Fibroblast of upper back skin (primary cell): ENCODE measurements at regions not wholly inside any gene's neighbourhood (a gene's known extent, or its start where the extent isn't known, plus 50 kb on each side); places are given as distances from the start of the nearest gene placed in this dataset.

ENCODE experiments used
- DNase-seq: peaks from one replicate; pipeline ENCODE4 v3.0.0-alpha.2; 2013

DNA sequence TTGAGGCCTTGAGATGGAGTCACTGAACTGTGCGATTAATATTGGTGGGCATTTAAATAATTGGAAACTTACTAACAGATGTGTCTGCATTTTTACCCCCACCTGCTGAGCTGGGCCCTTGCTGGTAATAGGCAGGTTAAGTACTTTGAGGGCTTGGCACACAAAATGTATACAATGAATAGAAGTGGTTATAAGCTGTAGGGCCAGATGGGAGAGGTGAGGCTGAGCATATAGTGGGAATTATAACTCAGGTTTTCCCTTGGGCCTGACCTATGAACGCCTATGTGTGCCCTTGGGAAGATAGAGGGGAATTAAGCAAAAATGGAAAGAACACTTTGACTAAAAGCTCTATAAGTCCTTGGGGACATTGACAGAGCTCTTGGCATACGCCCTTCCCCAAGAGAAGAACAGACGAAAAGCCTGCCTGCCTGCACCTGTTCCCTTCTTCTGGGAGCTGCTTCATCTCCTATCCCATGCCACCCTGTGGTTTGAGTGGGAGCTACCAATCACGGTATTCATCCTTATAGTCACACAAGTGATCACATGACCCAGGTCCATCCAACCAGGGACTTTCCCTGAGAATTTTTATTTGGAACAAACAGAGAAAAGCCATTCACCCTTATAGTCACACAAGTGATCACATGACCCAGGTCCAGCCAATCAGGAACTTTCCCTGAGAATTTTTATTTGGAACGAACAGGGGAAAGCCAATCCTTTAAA, 260.7 kb upstream of the CSF3R start:
- no peak for DNase-seq

DNA sequence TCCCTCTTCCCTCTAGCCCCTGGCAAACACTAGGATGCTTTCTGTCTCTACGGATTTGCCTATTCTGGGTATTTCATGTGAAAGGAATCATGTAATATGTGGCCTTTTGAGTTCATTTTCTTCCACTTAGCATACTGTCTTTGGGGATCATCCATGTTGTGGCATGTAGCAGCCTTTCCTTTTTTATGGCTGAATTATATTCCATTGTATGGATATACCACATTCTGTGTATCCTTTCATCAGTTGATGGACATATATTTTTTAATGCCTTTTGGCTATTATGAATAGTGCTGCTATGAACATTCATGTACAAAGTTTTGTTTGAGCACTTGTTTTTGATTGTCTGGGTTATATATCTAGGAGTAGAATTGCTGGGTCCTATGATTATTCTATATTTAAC, 258.4 kb upstream of the CSF3R start:
- DNase-seq: no peak

DNA sequence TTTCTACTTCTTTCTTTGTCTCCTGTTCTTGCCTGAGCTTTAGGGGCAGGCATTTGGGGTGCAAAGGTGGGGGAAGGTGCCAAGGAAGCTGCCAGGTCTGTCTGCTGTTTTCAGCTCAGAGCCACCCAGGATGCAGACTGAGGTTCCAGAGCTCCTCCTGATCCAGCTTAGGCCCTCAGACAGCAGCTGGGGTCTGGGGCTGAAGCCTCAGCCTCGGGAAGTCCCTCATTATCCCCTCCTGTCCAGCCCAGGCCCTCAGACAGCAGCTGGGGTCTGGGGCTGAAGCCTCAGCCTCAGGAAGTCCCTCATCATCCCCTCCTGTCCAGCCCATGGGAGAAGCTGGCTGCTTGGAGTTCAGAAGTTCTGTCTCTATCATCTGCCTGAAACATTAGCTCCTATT, 257.7 kb upstream of the CSF3R start:
- DNase-seq: no peak

DNA sequence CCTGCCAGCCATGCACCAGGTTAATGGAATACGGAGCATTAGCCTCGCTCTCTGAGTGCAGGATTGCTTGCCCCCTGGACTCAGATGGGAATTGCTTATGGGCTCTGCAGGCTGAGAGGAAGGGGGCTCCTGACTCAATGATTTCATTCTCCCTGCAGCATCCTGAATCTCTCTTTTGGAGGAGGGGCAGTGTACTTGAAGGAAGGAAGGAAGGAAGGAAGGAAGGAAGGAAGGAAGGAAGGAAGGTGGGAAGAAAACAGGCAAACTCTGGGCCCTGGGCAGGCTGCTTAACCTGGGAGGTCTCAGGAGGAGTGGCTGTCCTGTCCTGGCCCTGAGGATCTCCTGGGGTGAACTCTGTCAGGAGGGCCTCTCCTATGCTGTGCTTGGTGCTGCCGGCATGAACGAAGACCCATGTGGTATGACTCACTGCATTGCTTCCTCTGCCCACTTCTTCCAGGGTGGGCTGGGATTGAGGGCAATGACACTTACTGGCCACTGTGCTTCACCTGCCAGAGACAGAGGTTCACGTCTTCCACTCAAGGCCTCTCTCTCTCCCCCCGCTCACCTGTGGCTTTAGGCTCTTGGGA, 257.1 kb upstream of the CSF3R start:
- no peak for DNase-seq

DNA sequence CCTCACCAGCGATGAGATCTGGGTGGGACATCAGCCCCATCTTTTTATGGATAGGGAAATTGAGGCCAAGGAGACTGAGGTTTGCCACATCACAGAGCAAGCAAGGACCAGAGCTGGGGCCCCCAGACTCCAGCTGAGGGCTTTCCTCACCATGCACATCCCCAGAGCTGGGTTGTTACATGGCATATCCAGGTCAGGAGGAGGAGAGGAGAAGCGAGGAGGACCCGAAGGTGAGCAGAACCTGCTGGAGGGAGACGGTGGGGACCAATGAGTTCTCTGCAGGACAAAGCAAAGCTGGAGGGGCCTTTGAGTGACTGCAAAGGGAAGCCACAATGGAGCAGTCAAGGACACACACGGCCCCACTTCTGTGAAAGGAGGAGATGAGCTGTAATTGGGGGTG, 255.5 kb upstream of the CSF3R start:
- DNase-seq: no peak

DNA sequence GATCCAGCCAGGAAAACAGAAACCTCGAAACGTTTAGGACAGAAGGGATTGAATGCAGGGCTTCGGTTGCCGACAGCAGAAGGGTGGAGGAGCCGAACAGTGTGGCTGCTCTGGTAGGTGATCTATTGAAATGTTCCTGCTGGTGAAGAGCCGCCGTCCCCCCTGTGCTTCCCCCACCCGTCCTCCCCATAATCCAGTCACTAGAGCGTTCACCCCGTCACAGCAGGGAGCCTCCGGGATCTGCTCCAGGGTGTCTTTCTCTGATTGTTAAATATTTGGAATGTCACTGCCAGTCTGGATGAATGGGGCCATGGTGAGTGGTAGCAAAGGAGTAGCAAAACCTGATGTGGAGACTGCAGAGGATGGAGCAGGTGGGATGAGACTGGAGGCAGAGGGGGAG, 255.1 kb upstream of the CSF3R start:
- DNase-seq: no peak

DNA sequence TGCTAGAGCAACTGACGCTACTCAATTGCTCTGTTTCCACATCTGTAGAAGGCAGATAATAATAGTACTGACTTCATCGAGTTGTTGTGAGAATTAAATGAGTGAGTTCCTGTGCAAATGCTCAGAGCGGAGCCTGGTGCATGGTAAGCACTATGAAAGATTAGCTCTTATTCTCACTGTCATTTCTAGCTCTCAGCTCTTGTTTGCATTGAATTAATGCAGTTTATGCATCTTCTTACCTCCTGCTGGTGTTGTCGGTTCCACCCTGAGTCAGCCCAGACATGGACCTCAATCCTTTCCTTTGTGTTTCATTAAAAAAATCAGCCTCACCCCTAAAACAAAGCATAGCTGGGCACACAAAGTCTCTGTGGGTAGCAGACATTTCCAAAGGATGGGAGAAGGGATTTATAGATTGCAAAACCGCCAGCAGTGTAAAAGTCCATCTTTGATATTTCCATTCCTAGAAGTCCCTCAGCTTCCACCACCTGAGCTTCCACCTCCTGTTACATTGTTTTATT, 254.4 kb upstream of the CSF3R start:
- DNase-seq: no peak

DNA sequence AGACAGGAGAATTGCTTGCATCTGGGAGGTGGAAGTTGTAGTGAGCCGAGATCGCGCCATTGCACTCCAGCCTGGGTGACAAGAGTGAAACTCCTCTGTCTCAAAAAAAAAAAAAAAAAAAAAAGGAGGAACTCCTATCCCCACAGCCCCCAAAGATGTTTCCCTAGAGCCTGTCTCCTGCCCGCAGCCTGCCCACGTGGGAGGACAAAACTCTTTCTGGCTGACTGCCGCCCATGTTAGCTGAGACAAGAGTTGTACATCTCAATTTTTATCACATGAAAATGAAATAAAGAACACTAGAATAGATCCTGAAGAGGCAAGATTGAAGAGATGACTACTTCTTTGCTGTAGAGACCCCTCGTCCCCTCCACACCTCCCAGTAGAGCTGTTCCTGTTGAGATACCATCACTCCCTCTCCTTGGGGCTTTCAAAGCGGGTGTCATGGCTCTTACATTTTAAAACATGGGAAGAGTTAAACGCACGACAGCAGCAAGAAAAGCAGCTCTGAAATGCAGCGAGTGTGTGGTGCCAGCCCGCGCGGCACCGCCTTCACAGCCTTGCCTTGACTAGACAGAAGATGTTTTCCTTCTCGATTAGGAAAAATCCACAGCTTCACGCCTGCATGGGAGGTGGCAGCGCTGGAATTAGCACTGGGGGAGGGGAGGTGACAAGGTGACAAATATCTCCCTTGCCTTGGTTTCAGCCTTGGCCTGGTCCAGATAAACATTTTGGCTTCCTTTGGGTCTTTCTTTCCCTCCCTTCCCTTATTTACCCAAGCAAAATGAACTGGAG, 253.4 kb upstream of the CSF3R start:
- DNase-seq: no peak

DNA sequence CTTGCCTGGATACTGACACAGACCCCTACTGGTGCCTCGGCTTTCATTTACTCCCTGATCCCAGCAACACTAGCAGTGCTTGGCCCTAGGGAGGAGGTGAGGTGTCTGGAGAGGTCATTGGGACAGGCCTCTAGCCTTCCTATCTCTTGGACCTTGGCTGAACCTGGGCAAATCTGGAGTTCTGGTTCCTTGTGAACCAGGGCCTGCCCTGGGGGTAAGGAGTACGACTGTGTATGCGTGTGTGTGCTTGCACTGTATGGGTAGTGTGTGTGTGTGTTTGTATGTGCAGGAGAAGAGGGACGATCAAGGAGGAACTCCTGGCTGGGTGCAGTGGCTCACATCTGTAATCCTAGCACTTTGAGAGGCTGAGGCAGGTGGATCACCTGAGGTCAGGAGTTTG, 252.7 kb upstream of the CSF3R start:
- DNase-seq: no peak

DNA sequence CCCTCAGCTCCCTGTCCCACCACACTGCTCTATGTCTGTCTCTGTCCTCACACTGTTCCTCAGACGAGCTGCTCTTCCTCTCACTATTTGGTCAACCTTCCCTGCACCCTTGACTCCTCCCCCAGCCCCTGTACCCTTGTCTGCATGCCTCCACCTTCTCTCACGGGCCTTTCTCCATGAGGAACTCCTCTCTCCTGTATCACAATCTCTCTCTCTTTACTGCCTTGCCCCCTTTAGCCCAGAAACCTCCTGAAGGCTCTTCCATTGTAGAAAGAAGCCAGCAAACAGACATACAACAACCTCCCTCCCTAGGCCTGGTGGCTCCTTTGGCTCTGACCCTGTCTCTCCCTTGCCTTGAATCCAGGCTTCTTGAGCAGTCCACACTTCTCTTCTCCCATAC, 251.6 kb upstream of the CSF3R start:
- DNase-seq: no peak

DNA sequence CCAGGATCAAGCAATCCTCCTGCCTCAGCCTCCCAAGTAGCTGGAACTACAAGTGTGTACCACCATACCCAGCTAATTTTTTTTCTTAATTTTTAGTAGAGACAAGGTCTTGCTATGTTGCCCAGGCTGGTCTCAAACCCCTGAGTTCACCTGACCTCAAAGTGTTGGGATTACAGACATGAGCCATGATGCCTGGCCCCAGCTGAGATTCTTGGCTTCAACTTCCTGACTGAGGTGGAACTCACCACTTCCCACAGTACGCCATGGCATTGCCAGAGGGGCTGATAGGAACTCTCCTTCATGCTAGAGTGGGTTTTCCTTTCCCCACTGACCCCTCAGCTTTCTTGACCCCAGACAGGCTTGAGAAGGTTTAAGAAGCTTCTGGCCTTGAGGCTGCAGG, 251.0 kb upstream of the CSF3R start:
- DNase-seq: no peak

DNA sequence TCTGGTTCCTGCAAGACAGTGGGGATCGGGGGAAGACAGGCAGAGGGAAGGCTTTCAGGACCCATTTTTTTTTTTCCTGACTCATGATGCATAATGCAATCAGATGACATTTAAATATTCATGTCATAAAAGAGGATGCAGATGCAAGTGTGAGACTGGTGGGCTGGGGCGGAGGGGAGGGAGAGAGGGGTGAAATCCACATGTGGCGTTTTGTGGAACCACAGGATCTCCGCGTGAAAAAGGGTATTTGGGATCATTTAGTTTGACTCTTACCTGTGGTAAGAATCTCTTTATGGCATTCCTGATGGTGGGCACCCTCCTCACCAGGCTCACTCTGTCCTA, 249.3 kb upstream of the CSF3R start:
- no peak for DNase-seq

DNA sequence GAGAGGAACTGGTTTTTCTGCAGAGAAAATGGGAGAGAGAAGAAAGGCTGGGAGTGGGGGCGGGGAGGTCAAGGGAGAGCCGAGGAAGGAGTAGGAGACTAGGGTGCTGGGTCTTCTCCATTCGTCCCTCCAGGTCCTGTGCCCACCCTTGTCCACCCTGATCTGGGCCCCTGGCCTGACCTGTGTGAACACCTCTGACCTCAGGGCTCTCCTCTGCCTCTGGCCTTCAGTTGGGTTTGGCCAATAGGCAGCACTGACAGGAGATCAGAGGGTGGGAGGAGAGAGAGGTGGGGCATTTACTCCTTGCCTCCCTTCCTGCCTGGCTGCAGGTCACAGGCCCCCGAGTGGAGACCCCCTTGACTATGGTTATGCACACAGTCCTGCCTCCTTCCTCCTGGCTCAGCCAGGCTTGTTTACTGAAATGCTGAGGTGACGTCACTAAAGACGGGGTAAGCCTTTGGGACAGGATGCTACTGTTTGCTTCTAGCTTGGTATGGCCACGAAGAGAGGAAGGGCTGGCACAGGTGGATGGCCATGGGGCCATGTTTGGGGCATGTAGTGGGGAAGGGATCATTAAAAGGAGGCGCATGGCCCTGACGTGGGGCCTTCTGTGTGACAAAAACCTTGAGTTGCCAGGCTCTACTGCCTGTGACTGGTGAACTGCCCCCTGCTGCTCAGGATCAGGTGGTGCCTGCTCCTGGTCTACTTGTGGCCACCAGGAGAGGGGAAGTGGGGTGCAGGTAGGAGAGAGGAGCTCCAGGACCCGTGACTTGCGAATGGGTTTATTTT, 248.7 kb upstream of the CSF3R start:
- no peak for DNase-seq

DNA sequence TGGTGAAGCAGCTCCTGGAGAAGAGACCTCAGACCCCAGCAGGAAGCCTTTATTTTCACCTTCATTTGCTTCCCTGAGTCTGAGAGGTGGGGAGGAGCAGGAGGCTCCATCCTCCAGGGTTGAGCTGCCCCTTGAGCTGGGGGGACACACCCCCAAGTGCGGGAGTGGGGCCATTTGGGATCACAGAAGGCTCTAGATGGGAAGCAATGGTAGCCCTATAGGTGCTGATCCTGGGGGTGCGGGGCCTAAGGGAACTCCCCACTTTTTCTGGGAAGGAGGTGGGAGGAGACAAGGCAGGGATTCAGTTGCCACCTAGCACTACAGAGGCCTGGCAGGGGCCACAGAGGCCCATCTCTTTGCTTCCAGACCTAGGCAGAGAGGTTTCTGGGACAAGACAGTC, 247.9 kb upstream of the CSF3R start:
- DNase-seq: no peak

DNA sequence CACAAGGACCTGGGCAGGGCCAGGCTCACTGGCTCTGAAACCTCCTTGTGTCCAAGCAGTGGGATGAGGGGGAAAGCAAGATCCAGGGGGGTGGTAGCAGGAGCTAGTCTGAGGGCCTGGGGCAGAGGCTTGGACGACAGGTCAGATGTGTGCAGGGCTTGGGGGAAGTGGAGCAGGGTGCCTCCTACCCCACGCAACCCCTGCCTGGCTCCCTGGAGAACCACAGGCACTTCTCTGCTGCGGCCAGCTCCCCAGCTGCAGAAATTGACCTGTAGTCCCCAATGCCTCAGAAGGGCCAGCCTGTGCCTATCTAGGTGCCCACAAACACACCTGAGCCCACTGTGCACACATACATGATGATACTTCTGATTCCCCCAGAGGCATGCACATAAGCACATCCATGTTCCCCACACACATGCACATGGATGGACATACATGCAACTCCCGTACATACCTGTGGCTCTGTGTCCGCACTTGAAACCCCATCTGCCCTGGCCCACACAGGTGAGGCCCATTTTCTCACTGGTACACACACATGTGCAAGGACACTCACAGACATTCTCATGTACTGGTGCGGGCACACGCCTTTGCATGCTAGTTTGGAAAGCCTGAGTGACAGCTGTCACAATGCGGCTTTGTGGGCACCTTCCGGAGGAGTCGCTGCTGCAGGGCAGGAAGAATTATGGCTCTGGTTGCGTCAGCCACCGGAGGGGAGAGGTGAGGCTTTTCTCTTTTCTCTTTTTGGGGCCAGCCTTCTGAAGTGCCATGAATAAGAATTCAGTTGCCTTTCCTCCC, 247.2 kb upstream of the CSF3R start:
- DNase-seq: no peak

DNA sequence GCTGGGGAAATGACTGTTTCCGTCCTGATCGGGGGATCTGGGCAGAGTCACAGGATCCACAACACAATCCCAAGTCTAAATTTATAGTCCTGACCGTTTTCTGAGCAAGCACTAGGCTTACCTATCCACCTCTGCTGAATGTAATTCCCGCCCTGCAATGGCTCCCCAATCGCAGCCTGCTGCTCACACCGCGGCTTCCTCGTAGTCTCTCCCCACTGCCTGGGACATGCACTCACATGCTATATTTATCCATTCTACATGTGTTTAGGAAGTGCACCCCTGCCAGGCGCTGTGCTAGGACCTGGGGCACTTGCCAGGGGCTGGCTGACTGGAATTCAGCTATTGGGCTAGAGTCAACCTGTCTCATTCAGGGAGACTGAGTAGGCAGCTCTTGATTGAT, 246.6 kb upstream of the CSF3R start:
- no peak for DNase-seq

DNA sequence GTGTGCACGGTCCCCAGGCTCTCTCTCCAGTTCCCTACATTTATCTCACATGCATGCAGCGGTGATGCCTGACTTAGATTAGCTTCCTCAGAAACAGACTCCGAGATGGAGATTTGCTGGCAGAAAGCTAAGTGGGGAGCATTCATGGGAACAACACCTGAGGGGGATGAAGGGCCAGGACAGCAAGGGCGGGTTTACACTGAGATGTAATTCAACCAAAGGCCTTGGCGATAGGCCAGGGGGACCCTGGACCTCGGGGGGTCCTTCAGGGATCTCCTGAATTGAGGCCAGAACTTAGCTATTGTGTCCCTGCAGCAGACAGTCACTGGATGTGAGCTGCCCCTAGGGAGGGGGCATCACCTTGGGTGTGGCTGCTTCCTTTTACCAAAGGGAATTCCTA, 246.1 kb upstream of the CSF3R start:
- DNase-seq: no peak

DNA sequence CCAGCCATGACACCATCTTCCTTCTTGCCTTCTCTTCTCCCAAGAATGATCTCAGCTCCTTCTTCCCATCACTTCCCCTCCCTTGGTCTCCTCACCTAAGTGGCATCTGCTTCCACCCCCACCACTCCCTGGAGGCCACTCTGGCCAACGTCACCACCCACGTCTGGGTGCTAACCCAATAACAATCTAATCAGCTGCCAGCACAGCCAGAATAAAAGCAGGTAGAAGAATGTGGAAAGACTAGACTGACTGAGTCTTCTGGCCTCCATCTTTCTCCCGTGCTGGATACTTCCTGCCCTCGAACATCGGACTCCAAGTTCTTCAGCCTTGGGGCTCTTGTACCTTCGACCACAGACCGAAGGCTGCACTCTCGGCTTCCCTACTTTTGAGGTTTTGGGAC, 245.3 kb upstream of the CSF3R start:
- no peak for DNase-seq

DNA sequence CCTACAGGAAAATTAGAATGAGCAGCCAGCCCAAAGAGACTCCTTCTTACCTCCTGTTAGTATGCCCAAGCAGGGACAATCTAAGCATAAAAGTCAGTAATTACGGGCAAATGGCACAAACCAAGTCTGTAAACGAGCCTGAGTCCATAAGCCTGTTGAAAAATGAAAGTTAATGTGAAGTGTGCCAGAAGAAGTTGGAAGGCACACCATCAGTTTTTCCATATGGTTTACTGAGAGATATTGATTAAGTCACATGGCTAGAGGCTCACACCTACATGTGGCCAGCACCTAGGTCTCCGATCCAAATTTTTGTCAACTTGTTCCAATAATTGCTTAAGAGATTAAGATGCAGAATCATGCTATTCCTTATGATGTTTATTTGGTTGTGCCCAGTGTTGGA, 242.4 kb upstream of the CSF3R start:
- DNase-seq: no peak

DNA sequence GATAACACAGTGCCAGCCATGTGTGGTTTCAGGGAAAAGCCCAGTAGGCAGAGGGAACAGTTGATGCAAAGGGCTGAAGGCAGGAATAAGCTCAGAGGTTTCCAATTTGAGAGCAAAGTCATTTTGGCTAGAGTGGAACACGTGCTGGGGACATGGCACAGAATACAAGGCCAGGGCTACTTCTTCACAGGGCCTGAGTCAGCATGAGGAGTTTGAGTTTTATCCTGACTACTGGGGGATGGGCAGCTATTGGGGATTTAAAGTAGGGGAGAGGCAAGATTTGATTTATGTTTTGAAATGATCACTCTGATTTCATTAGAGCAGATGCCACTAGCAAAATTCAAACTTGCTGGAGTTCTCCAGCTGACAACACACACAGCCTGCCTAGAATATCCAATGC, 241.1 kb upstream of the CSF3R start:
- DNase-seq: no peak

DNA sequence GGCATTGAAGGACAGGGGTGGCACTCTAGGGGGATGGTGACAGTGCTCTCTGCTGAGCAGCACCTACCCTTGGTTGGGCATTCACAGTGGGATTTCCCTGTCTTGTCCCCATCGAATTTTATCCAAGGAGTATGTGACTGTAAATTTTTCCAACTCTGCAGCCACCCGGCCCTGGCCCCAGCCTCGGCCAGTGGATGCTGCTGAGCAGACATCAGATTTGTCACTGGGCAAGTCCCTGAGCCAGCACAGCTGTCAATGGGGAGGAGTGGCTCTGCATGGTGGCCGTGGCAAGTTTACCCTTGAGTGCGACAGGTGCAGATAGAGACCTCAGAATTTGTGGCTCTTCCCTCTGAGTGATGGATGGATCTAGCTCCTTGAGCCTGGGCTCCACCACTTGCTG, 240.2 kb upstream of the CSF3R start:
- DNase-seq: no peak

DNA sequence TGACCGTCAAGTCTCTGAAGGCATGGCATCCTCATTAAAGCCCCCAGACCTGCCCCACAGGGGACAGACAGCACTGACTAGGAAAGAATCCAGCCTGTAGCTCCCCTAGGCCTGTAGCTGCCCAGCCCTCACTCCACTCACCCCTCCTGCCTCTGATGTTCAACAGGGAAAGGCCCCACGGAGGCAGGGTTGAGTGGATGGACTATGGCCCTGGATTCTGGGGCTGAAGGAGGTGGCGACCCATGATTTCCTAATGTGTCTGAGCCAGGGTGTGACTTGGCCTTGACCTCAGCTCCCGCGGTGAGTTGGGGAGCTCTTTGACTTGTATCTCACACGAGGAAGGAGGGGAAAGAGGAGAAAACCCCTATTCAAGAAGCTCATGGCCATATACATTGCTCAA, 238.5 kb upstream of the CSF3R start:
- no peak for DNase-seq

DNA sequence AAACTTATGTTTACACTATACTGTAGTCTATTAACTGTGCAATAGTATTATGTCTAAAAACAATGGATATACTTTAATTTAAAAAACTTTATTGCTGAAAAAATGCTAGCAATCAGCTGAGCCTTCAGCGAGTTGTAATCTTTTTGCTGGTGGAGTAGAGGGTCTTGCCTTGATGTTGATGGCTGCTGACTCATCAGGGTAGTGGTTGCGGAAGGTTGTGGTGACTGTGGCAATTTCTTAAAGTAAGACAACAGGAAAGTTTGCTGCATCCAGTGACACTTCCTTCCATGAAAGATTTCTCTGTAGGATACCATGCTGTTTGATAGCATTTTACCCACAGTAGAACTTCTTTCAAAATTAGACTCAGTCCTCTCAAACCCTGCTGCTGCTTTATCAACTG, 234.7 kb upstream of the CSF3R start:
- DNase-seq: no peak
